ENCODE measurements at regions not wholly inside any gene's neighbourhood (a gene's known extent, or its start where the extent isn't known, plus 50 kb on each side); places are given as distances from the start of the nearest gene placed in this dataset.
"Not testable (repeated sequence)": the region's sequence is repeated elsewhere in the genome, so short reads cannot be mapped to it uniquely, and the experiment has no call there.

DNA sequence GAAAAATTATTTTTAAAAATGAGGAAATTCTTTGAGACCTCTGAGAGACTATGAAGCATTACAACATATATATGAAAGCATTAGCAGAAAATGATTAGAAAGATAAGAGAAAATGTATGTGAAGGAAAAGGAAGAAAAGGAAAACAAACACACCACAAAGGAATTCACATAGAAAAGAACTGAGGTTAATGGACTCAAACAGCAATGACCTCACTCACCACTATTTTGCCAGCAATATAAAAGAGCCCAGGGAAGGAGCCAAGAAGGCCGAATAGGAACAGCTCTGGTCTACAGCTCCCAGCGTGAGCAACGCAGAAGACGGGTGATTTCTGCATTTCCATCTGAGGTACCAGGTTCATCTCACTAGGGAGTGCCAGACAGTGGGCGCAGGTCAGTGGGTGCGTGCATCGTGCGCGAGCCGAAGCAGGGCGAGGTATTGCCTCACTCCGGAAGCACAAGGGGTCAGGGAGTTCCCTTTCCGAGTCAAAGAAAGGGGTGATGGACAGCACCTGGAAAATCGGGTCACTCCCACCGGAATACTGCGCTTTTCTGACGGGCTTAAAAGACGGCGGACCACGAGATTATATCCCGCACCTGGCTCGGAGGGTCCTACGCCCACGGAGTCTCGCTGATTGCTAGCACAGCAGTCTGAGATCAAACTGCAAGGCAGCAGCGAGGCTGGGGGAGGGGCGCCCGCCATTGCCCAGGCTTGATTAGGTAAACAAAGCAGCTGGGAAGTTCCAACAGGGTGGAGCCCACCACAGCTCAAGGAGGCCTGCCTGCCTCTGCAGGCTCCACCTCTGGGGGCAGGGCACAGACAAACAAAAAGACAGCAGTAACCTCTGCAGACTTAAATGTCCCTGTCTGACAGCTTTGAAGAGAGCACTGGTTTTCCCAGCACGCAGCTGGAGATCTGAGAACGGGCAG, 1075.2 kb upstream of the NOVA1 start:
- peak; percentile 52 for TF ChIP-seq SETDB1 (IDR thresholded peaks at IDR 0.05; ENCODE audit: insufficient read length, low read length)
- CTCF ChIA-PET; POLR2A ChIA-PET; H3K4me1 ChIP-seq (ENCODE audit: control insufficient read depth, insufficient read depth, low read length); H3K27ac ChIP-seq (ENCODE audit: extremely low read depth, low read depth, low read length); H3K36me3 ChIP-seq (ENCODE audit: control insufficient read depth in 2 of 2, insufficient read depth in 1 of 2, low read length in 2 of 2); H3K9me3 ChIP-seq (ENCODE audit: control insufficient read depth, insufficient read depth, low read depth, low read length); H3K4me3 ChIP-seq (ENCODE audit: low read depth, low read length): not testable (repeated sequence)

DNA sequence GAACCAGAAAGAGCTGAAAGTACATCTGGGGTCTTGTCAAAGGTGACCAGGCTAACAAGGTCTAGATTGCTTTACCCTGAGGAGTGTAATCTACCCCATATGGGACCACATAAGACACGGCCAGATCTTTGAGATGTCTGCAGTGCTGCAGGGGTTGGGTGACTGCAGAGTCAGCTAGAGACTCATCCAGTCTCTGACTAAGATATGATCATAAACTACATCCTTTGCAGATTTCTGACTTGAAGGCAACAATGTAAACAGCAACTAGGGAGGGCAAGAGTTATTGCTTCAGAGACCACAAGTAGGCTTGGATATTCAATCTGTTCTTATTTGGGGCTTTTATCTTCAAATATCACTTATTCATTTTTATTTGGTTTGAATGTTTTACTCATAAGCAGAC, 1080.5 kb upstream of the FOXG1 start:
- H3K27ac ChIP-seq (ENCODE audit: extremely low read depth, low read depth, low read length), result no peak overlapping the region
- TF ChIP-seq KLF8 (tag by site-specific recombination; IDR thresholded peaks at IDR 0.05), result no peak
- TF ChIP-seq SP2 (tag by site-specific recombination; IDR thresholded peaks at IDR 0.05), result no peak
- TF ChIP-seq, protein P1, sequence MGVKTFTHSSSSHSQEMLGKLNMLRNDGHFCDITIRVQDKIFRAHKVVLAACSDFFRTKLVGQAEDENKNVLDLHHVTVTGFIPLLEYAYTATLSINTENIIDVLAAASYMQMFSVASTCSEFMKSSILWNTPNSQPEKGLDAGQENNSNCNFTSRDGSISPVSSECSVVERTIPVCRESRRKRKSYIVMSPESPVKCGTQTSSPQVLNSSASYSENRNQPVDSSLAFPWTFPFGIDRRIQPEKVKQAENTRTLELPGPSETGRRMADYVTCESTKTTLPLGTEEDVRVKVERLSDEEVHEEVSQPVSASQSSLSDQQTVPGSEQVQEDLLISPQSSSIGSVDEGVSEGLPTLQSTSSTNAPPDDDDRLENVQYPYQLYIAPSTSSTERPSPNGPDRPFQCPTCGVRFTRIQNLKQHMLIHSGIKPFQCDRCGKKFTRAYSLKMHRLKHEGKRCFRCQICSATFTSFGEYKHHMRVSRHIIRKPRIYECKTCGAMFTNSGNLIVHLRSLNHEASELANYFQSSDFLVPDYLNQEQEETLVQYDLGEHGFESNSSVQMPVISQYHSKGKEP (tag by site-specific recombination; IDR thresholded peaks at IDR 0.05), result no peak
- no peak for TF ChIP-seq ZNF16 (tag by site-specific recombination; IDR thresholded peaks at IDR 0.05; ENCODE audit: low read depth)
- TF ChIP-seq, protein P2, sequence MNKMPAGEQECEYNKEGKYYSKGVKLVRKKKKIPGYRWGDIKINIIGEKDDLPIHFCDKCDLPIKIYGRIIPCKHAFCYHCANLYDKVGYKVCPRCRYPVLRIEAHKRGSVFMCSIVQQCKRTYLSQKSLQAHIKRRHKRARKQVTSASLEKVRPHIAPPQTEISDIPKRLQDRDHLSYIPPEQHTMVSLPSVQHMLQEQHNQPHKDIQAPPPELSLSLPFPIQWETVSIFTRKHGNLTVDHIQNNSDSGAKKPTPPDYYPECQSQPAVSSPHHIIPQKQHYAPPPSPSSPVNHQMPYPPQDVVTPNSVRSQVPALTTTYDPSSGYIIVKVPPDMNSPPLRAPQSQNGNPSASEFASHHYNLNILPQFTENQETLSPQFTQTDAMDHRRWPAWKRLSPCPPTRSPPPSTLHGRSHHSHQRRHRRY (tag by site-specific recombination; IDR thresholded peaks at IDR 0.05), result no peak
- no peak for TF ChIP-seq ZNF24 (tag by site-specific recombination; IDR thresholded peaks at IDR 0.05)
- no peak for TF ChIP-seq SCRT2 (tag by site-specific recombination; IDR thresholded peaks at IDR 0.05)
- TF ChIP-seq, protein P3, sequence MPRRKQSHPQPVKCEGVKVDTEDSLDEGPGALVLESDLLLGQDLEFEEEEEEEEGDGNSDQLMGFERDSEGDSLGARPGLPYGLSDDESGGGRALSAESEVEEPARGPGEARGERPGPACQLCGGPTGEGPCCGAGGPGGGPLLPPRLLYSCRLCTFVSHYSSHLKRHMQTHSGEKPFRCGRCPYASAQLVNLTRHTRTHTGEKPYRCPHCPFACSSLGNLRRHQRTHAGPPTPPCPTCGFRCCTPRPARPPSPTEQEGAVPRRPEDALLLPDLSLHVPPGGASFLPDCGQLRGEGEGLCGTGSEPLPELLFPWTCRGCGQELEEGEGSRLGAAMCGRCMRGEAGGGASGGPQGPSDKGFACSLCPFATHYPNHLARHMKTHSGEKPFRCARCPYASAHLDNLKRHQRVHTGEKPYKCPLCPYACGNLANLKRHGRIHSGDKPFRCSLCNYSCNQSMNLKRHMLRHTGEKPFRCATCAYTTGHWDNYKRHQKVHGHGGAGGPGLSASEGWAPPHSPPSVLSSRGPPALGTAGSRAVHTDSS (tag by site-specific recombination; IDR thresholded peaks at IDR 0.05), result no peak
- no peak for TF ChIP-seq MYNN (tag by site-specific recombination; IDR thresholded peaks at IDR 0.05; ENCODE audit: borderline replicate concordance)
- no peak for TF ChIP-seq ZSCAN30 (tag by site-specific recombination; IDR thresholded peaks at IDR 0.05)
- no peak for TF ChIP-seq ZNF146 (tag by site-specific recombination; IDR thresholded peaks at IDR 0.05)
- TF ChIP-seq, protein P4, sequence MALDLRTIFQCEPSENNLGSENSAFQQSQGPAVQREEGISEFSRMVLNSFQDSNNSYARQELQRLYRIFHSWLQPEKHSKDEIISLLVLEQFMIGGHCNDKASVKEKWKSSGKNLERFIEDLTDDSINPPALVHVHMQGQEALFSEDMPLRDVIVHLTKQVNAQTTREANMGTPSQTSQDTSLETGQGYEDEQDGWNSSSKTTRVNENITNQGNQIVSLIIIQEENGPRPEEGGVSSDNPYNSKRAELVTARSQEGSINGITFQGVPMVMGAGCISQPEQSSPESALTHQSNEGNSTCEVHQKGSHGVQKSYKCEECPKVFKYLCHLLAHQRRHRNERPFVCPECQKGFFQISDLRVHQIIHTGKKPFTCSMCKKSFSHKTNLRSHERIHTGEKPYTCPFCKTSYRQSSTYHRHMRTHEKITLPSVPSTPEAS (tag by site-specific recombination; IDR thresholded peaks at IDR 0.05), result no peak
- no peak for TF ChIP-seq ZNF571 (tag by site-specific recombination; IDR thresholded peaks at IDR 0.05)
- TF ChIP-seq ZNF175 (tag by site-specific recombination; IDR thresholded peaks at IDR 0.05), result no peak
- TF ChIP-seq ZNF514 (tag by site-specific recombination; IDR thresholded peaks at IDR 0.05), result no peak
- TF ChIP-seq MZF1 (tag by site-specific recombination; IDR thresholded peaks at IDR 0.05; ENCODE audit: borderline replicate concordance), result no peak
- TF ChIP-seq TRIM28 (IDR thresholded peaks at IDR 0.05; ENCODE audit: borderline replicate concordance, low read length), result no peak
- no peak overlapping the region for H3K4me3 ChIP-seq (ENCODE audit: low read depth, low read length)
- CTCF ChIA-PET, result interaction anchor here (0.7 kb wide), 1 partner anchor 459 kb away, joined by 4 read pairs; no protein-coding TSS in a partner anchor
- no peaks in the 10 kb centered on the region for H3K4me1 ChIP-seq (ENCODE audit: control insufficient read depth, insufficient read depth, low read length)
- H3K36me3 ChIP-seq (ENCODE audit: control insufficient read depth in 2 of 2, insufficient read depth in 1 of 2, low read length in 2 of 2), result no peaks in the 10 kb centered on the region
- H3K9me3 ChIP-seq (ENCODE audit: control insufficient read depth, insufficient read depth, low read depth, low read length), result no peaks in the 10 kb centered on the region
- POLR2A ChIA-PET, result no interaction called here

Measured in HEK293 (cell line).